Parathyroid adenoma (tissue), 2 donors: ENCODE measurements at regions not wholly inside any gene's neighbourhood (a gene's known extent, or its start where the extent isn't known, plus 50 kb on each side); places are given as distances from the start of the nearest gene placed in this dataset.

Source experiments
- H2AFZ ChIP-seq: fragments of 300-600 bp; sonication (generic); one replicate; pipeline ENCODE4 v1.7.0; 2017; ENCODE audit warnings: antibody characterized with exemption, mild to moderate bottlenecking
- H3K27ac ChIP-seq: fragments of 300-600 bp; sonication (generic); one replicate; pipeline ENCODE4 v1.7.0; 2017
- H3K27me3 ChIP-seq: fragments of 300-600 bp; sonication (generic); one replicate; pipeline ENCODE4 v1.7.0; 2017; ENCODE audit warnings: low read length; ENCODE audit not compliant: control insufficient read depth, insufficient read depth
- H3K36me3 ChIP-seq: fragments of 300-600 bp; sonication (generic); one replicate; pipeline ENCODE4 v1.7.0; 2017; ENCODE audit warnings: low read length; ENCODE audit not compliant: control insufficient read depth, insufficient read depth
- H3K4me1 ChIP-seq: fragments of 300-600 bp; sonication (generic); one replicate; pipeline ENCODE4 v1.7.0; 2017; ENCODE audit warnings: control low read depth
- H3K4me2 ChIP-seq: fragments of 300-600 bp; sonication (generic); one replicate; pipeline ENCODE4 v1.7.0; 2017; ENCODE audit warnings: low read length
- H3K4me3 ChIP-seq: fragments of 300-600 bp; sonication (generic); one replicate; pipeline ENCODE4 v1.7.0; 2017; ENCODE audit warnings: low read depth, low read length
- H3K79me2 ChIP-seq: fragments of 300-600 bp; sonication (generic); one replicate; pipeline ENCODE4 v1.7.0; 2017; ENCODE audit warnings: control low read depth
- H3K9ac ChIP-seq: fragments of 300-600 bp; sonication (generic); one replicate; pipeline ENCODE4 v1.7.0; 2017; ENCODE audit warnings: mild to moderate bottlenecking
- H3K9me3 ChIP-seq: fragments of 300-600 bp; sonication (generic); one replicate; pipeline ENCODE4 v1.7.0; 2017; ENCODE audit warnings: low read length; ENCODE audit not compliant: control insufficient read depth
- TF ChIP-seq, protein P1 (sequence below): fragments of 300-600 bp; sonication (generic); IDR thresholded peaks from one replicate; pipeline ENCODE4 v1.7.0; 2017; ENCODE audit warnings: antibody characterized with exemption, mild to moderate bottlenecking
- donor health status: primary hyperparathyroidism.

DNA sequence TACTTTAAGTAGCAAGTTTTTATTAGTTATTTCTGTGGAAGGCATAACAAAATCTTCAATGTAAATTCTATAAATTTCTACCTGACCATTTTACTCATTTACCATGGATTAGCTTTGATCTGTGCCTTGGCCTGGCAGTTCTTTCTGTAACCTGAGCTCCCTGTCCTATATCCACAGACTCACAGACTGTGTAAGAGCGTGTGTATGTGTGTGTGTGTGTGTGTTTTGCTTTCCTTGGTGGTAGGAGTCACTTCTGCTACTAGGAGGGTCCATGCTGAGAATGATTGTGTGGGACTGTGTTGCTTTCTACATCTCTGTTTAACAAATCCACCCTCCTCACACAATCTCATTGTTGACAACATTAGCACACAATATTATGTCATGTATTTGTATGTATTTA, 221.2 kb upstream of the PELI2 start:
- no peak overlapping the region for H3K27ac ChIP-seq
- TF ChIP-seq, protein P1, sequence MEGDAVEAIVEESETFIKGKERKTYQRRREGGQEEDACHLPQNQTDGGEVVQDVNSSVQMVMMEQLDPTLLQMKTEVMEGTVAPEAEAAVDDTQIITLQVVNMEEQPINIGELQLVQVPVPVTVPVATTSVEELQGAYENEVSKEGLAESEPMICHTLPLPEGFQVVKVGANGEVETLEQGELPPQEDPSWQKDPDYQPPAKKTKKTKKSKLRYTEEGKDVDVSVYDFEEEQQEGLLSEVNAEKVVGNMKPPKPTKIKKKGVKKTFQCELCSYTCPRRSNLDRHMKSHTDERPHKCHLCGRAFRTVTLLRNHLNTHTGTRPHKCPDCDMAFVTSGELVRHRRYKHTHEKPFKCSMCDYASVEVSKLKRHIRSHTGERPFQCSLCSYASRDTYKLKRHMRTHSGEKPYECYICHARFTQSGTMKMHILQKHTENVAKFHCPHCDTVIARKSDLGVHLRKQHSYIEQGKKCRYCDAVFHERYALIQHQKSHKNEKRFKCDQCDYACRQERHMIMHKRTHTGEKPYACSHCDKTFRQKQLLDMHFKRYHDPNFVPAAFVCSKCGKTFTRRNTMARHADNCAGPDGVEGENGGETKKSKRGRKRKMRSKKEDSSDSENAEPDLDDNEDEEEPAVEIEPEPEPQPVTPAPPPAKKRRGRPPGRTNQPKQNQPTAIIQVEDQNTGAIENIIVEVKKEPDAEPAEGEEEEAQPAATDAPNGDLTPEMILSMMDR, result no peak
- no peaks in the 10 kb centered on the region for H3K9me3 ChIP-seq
- H3K4me1 ChIP-seq, result no peaks in the 10 kb centered on the region
- H3K79me2 ChIP-seq, result no peaks in the 10 kb centered on the region
- no peak overlapping the region for H2AFZ ChIP-seq
- H3K36me3 ChIP-seq, result no peaks in the 10 kb centered on the region
- no peak overlapping the region for H3K4me3 ChIP-seq
- no peak overlapping the region for H3K9ac ChIP-seq
- no peaks in the 10 kb centered on the region for H3K27me3 ChIP-seq
- H3K4me2 ChIP-seq, result no peak overlapping the region

DNA sequence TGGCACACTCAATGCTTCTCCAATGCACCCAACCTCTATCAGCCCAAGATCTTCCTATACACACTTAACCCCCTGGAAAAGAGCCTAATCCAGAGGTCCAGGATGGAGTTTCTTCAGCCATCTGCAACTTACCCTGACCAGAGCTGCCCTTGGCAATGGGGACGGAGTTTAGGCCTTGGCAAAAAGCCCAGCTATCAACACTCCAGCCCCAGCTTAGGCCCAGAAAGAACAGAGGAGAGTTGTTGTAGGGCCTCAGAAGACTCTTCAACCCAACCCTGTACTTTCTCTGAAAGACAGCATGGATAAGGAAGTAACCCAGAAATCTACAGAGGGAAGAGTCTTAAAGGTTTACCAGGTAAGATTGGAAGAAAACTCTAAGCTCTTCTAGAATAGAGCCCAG, 219.3 kb upstream of the PELI2 start:
- no peak overlapping the region for H3K4me2 ChIP-seq
- no peak overlapping the region for H3K9ac ChIP-seq
- H3K4me3 ChIP-seq, result no peak overlapping the region
- H3K27ac ChIP-seq, result no peak overlapping the region
- H3K36me3 ChIP-seq, result no peaks in the 10 kb centered on the region
- no peaks in the 10 kb centered on the region for H3K27me3 ChIP-seq
- no peaks in the 10 kb centered on the region for H3K4me1 ChIP-seq
- no peaks in the 10 kb centered on the region for H3K79me2 ChIP-seq
- TF ChIP-seq, protein P1, result no peak
- H2AFZ ChIP-seq, result no peak overlapping the region
- no peaks in the 10 kb centered on the region for H3K9me3 ChIP-seq

DNA sequence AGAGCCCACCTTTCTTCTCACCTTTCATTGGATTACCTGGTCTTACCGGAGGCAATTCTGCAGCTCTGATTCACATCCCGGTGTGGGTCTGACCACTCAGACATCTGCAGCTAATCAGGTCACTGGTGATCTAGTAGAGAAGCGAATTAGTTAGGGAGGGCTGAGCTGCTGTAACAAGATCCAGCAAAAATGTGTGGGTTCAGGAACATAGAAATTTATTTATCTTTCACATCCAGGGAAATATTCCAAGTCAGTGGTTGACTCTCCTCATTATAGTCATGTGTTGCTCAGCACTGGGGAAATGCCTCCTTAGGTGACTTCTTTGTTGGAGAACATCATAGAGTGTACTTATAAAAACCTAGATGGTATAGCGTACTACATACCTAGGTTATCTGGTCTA, 218.7 kb upstream of the PELI2 start:
- H3K4me1 ChIP-seq, result no peaks in the 10 kb centered on the region
- no peak overlapping the region for H3K9ac ChIP-seq
- H3K79me2 ChIP-seq, result no peaks in the 10 kb centered on the region
- no peak overlapping the region for H3K4me3 ChIP-seq
- TF ChIP-seq, protein P1, result no peak
- no peaks in the 10 kb centered on the region for H3K36me3 ChIP-seq
- no peak overlapping the region for H2AFZ ChIP-seq
- no peaks in the 10 kb centered on the region for H3K27me3 ChIP-seq
- no peaks in the 10 kb centered on the region for H3K9me3 ChIP-seq
- H3K27ac ChIP-seq, result no peak overlapping the region
- no peak overlapping the region for H3K4me2 ChIP-seq

DNA sequence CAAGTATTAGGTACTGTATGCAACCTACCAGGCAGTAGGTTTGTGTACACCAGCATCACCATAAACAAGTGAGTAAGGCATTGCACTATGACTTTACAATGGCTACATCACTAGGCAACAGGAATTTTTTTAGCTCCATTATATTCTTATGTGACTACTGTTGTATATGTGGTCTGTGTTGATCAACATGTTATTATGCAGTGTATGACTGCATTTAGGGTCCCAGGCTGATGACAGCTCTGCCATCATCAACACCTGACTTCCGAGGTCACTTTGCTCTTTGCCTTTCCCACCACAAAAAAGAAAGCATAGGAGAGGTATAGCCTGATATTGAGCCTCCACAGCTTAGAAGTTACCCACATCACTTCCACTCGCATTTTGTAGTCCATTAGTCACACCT, 217.5 kb upstream of the PELI2 start:
- no peaks in the 10 kb centered on the region for H3K27me3 ChIP-seq
- no peaks in the 10 kb centered on the region for H3K79me2 ChIP-seq
- H3K4me3 ChIP-seq, result no peak overlapping the region
- no peak overlapping the region for H2AFZ ChIP-seq
- H3K27ac ChIP-seq, result no peak overlapping the region
- H3K9me3 ChIP-seq, result no peaks in the 10 kb centered on the region
- H3K4me2 ChIP-seq, result no peak overlapping the region
- TF ChIP-seq, protein P1, result no peak
- H3K4me1 ChIP-seq, result no peaks in the 10 kb centered on the region
- no peaks in the 10 kb centered on the region for H3K36me3 ChIP-seq
- no peak overlapping the region for H3K9ac ChIP-seq

DNA sequence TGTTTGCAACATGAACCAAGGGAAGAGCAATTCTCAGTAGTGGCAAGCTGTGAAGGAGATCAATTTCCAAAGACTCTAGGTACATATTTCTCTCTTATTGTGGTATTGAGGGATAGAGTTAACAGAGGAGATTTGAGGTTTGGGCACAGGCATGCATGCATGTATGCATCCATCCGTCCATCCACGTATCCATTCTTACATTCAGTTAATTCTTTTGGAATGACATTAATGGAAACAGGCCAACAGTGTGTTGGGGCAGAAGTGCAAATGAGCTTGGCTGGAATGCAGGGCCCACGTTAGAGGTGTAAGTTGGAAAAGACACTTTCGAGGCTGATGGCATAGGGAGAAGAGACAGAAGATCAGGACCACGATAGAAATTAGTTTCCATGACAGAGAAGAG, 216.9 kb upstream of the PELI2 start:
- Histone ChIP-seq H3K9ac (no peak overlapping the region), H3K4me1 (no peaks in the 10 kb centered on the region), H3K27ac (no peak overlapping the region), H3K9me3 (no peaks in the 10 kb centered on the region), H3K4me2 (no peak overlapping the region), H2AFZ (no peak overlapping the region), H3K4me3 (no peak overlapping the region), H3K79me2 (no peaks in the 10 kb centered on the region), H3K27me3 (no peaks in the 10 kb centered on the region), H3K36me3 (no peaks in the 10 kb centered on the region)
- TF ChIP-seq, protein P1, result no peak
